Loucy (cell line): ENCODE measurements at regions not wholly inside any gene's neighbourhood (a gene's known extent, or its start where the extent isn't known, plus 50 kb on each side); places are given as distances from the start of the nearest gene placed in this dataset.

Experiments
- EZH2phosphoT487 ChIP-seq: fragments of 200-600 bp; IDR thresholded peaks from 2 replicates; pipeline ENCODE4 v1.6.1; 2018; ENCODE audit warnings: antibody characterized with exemption, mild to moderate bottlenecking, moderate library complexity, borderline replicate concordance
- TF ChIP-seq, protein P1 (sequence below): fragments of 200-600 bp; sonication (generic); conservative IDR thresholded peaks from 2 replicates; pipeline ENCODE4 v1.5.1; 2014; ENCODE audit warnings: mild to moderate bottlenecking, antibody characterized with exemption, low read length

DNA sequence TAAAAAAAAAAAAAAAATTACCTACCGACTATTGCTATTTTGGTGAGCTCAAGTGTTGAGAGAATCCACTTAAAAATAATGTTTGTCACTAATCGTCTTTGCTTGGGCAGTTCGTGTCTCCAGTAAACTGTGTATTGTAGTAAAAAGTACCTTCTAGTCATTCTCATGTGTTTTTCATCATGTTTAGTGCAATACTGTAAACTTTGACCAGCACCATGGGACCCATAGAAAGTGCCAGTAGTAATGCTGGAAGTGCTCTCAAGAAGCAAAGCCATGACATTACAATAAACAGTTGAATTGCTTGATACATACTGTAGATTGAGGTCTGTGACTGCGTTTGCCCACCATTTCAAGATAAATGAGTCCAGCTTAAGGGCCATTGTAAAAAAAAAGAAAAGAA, 395.2 kb downstream of the BCKDHB start:
- TF ChIP-seq, protein P1, sequence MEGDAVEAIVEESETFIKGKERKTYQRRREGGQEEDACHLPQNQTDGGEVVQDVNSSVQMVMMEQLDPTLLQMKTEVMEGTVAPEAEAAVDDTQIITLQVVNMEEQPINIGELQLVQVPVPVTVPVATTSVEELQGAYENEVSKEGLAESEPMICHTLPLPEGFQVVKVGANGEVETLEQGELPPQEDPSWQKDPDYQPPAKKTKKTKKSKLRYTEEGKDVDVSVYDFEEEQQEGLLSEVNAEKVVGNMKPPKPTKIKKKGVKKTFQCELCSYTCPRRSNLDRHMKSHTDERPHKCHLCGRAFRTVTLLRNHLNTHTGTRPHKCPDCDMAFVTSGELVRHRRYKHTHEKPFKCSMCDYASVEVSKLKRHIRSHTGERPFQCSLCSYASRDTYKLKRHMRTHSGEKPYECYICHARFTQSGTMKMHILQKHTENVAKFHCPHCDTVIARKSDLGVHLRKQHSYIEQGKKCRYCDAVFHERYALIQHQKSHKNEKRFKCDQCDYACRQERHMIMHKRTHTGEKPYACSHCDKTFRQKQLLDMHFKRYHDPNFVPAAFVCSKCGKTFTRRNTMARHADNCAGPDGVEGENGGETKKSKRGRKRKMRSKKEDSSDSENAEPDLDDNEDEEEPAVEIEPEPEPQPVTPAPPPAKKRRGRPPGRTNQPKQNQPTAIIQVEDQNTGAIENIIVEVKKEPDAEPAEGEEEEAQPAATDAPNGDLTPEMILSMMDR = no peak
- no peak for TF ChIP-seq EZH2phosphoT487
